DMS153 treated with DMSO at 0.1 percent for 48 hours (cell line): ENCODE measurements at regions not wholly inside any gene's neighbourhood (a gene's known extent, or its start where the extent isn't known, plus 50 kb on each side); places are given as distances from the start of the nearest gene placed in this dataset.

Experiments used
- DNase-seq: peaks from one replicate; lab custom pipeline; 2025; ENCODE audit not compliant: unreplicated experiment; lab: John Stamatoyannopoulos, UW

DNA sequence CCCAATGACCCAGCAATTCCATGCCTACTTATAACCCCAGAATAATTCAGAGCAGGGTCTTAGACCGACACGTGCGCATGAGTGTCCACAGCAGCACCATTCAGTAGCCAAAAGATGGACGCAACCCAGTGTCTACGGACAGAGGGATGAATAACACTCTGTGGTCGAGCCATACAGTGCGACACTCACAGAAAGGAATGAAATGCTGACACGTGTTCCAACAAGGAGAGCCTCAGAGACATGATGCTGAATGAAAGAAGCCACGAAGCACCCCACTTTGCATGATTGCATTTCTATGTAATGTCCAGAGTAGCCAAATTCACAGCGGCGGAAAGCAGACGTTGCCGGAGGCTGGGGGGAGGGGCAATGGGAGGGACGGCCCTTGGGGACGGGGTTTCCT lies 134.4 kb downstream of the CTTN start:
- no peak for DNase-seq

DNA sequence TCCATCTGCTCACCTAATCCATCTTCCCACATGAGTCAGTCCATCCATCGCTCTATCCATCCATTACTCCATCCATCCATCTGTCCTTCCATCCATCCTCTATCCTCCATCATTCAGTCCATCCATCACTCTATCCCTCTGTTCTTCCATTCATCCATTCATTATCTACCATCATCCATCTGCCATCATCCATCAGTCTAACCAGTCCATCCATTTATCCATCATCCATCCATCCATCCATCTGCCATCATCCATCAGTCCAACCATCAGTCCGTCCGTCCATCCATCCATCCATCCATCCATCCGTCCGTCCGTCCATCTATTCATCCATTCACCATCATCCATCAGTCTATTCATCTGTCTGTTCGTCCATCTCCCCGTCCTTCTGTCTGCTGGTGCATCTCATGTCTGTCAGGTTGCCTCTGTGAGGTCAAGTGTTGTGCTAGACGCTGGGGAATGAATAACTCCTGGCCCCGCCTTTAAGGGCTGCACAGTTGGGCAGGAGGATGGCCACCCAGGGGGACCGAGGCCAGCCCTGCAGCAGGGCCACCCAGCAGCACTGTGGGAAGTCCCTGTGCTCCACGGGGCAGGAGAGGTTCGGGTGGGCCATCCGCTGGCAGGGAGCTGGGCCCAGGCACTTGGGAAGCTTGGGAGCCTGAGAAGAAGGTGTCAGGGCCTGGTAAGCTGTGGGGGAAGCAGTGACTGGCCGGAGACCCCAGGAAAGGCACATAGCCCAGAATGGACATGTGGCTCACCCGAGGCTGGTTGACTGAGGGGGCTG lies 137.1 kb downstream of the CTTN start:
- no peak for DNase-seq

DNA sequence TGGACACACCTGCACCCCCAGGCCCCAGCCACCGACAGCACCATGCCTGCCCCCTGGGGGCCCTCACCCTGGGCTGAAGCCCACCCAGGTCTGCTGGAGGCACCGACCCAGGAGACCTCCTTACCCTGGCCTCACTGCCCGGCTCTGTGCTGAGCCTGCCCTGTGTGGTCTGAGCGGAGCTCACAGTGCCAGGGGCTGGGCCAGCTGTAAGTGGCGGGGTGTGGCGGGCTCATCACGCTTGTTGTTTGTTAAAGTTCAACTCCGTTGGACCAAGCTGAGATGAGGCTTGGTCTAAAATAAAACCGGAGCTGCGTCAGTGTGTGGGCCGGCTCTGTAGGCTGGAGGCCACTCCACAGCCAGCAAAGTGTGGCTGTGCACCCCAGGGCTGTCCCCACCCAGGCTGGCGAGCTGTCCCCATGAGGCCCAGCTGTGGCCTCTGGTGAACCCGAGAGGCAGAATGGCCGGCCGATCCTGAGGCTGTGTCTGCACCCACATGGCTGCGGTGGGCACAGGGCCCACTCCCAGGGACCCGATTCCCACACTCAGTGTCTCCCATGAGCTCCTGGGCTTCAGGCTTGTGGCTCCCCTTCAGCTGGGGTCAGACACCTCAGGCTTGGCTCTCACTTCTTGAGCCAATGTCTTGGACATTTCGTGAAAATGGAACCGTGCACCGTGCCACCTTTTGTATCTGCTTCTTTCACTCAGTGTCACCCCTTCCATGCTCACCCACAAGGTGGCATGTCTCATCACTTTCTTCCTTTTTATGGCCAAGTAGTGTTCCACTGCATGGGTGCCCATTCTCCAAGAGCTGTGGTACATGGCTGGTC lies 137.9 kb downstream of the CTTN start:
- no peak for DNase-seq

DNA sequence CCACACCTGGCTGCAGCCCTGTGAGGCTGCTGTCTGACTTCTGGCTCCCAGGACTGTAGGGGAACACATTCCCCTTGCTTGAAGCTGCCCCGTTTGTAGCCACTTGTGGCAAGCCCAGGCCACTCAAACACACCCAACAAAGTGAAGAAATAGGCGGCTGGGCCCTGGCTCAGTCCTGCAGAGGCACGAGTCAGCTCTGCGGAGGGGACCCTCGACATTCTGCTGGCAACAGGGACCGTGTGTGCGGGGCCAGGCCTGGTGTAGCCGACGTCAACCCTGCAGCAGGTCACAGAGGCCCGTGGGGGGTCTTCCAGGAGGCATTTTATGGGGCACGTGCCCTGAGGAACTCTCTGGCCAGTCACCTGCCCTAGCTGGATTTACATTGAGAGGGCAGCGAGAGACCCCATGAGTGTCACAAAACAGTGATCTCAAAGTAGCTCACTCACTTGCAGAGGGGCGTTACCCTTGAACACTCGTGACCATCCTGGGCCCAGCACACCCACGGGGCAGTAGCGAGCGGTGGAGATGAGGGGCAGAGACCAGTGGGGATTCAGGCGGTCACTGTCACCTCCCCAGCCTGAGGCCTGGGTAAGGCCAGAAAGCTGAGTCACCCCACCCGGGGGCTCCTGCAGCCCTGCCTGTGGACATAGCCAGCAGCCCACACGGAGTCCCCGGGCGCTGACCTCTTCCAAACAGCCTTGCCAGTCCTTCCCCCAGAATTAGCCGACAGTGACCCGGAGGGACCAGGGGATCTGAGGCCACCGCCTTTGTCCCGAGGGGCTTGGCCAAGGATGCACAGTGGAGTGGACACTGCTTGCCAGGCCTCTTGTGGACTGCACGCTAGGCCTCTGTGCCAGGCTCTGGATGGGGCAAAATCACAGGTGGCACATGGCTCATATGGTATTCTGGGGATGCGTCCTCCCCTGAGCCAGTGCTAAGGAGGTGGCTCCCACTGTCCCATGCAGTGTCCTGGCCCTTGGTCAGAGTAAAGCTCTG lies 139.5 kb downstream of the CTTN start:
- no peak for DNase-seq

DNA sequence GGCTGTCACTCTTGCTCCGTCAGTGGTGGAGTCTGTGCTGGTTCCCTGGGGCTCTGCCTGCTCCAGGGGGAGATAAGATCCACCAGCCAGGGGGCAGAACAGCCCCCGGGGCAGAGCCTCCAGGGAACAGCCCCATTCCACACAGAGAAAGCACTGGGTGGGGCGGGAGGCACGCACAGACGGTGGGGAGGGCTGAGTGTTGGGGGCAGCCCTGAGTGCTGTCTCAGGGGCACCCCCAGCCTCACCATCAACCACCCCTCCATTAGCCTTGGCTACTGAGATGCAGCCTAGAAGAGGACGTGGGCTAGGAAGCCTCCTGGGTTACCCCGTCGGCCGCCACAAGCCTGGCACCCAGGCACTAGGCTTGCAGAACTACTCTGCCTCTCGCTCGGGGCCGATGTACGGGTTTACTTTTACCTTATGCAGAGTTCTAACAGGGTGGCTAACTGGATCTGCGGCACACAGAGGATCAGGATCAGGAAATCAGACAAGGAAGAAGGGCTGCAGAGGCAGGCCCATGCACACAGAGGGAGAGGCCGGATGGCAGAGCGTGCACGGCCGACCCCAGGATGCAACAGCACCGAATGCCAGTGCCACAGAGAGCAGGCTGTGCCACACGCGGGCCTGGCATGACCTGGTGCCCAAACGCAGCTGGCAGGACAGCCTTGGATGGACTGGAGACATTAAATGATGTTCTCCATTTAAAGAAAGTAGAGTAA lies 140.5 kb downstream of the CTTN start:
- DNase-seq = no peak

DNA sequence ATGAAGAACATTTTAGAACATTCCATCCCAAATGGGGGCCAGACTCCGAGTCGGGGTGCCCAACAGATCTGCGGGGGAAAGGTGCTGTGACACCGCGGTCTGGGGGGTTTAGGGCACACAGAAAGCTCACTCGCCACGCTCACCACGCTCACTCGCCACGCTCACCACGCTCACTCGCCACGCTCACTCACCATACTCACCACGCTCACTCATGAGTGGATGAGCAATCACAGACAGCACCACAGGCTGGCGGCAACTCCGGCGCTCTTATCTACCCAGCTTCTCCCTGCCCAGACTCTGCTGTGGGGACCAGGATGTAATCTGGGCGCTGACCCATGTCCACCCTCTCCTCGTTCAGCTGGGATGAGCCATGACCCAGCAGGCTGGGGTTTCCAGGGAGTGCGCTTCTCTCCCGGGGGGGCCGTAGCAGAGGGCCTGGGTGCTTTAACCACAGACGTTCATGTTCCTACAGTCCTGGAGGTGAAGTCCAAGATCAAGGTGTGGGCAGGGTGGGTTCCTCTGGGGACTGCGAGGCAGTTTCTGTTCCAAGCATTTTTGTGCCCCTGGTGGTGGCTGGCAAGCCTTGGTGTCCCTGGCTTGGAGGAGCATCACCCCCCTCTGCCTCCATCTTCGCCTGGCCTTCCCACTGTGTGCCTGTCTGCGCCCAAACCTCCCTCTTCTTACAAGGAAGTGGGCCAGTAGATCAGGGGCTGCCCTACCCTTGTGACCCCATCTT lies 141.2 kb downstream of the CTTN start:
- no peak for DNase-seq

DNA sequence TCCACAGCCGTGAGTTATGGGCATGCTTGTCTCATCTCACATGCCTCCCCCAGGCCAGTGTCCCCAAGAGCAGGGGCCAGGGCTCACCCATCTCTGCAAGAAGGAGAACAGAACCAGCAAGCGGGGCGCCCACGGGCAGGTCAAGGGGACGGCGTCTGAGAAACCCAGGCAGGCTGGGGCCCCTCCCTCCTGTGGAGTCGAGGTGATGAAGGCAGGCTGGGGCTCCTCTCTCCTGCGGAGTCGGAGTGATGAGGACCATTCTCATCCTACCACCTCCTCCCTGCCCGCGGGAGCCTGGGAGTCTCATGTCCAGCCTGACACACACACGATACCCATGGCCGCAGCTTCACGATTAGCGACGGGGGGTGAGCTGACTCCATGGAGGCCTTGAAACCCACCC lies 141.9 kb downstream of the CTTN start:
- DNase-seq = no peak

DNA sequence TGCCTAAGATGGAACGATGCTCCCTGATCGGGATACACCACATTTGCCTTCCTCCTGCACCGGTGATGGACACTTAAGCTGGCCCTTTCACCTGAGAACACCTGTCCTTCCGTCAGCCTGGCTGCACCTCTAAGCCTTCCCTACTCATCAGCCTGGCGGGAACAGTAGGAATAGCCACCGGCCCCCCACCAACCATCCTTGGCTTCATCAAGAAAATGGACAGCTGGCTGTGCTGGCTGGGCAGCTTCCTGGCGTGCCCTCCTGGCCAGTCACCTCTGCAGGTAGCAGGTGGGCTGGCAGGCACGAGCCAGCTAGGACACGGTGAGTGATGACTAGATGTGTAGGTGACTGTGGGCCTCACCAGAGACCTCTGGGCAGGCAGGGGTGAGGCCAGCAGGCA lies 142.8 kb downstream of the CTTN start:
- no peak for DNase-seq

DNA sequence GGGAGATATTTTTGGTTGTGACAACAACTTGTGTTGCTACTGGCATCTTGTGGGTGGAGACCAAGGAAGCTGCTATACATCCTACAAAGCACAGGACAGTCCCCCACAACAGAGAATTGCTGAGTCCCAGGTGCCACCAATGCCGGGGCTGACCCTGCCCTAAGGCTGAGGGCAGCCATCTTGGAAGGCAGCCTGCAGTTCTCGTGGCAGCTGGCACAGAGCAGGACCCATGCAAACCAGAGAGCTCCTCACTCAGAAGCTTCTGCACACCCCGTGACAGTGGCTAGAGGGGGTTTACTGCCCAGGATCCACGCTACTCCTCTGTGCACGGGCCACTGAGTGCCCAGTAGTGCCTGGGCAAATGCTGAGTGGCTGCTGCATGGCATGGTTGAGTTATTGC lies 143.4 kb downstream of the CTTN start:
- DNase-seq = no peak

DNA sequence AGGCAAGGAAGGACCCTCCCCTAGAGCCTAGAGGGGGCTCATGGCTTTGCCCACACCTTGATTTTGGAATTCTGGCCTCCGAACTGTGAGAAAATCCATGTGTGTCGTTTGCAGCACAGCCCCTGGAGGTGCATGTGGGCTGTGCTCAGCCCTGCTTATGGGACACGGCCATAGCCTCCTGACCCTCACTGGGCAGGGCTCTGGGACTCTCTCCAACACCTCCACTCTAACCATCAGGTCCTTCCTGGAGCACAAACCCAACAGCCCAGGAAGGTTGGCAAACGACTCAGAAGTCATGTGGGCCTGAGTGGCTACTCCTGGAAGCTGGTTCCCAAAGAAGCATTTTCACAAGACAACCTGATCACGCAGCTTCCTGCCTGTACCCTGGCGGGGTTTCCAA lies 144.1 kb downstream of the CTTN start:
- DNase-seq = no peak

DNA sequence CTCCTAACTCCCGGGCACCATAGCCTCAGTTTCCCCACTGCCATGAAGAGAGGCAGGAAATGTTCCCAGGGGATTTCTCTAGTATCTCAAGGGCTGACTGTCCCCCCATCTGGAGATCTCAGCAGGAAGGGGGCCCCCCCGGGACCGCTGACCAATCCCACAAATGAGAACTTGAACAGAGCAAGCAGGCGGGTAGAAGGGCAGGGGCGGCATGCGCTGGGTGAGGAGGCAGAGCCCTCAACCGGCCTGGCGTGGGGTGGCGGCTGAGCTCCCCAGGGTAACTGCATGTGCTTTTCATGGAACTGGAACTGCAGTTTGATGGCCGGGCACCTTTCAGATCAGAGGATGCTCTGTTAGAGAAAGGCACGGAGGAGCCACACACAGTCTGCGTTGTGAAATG lies 144.5 kb downstream of the CTTN start:
- DNase-seq = no peak

DNA sequence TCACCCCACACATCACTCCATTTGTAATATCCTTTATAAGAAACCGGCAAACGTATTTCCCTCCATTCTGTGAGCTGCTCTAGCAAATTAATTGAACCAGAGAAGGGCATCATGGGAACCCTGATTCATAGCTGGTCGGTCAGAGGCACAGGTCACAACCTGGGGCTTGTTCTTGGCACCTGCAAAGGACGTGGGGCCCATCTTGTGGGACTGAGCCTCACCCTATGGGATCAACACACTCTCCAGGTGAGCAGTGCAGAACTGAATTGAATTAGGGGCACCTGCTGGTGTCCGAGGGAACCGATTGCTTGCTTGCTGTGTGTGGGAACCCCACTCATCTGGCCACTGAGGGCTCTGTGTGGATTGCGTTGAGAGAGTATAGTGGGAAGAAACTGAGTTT lies 145.3 kb downstream of the CTTN start:
- DNase-seq = no peak

DNA sequence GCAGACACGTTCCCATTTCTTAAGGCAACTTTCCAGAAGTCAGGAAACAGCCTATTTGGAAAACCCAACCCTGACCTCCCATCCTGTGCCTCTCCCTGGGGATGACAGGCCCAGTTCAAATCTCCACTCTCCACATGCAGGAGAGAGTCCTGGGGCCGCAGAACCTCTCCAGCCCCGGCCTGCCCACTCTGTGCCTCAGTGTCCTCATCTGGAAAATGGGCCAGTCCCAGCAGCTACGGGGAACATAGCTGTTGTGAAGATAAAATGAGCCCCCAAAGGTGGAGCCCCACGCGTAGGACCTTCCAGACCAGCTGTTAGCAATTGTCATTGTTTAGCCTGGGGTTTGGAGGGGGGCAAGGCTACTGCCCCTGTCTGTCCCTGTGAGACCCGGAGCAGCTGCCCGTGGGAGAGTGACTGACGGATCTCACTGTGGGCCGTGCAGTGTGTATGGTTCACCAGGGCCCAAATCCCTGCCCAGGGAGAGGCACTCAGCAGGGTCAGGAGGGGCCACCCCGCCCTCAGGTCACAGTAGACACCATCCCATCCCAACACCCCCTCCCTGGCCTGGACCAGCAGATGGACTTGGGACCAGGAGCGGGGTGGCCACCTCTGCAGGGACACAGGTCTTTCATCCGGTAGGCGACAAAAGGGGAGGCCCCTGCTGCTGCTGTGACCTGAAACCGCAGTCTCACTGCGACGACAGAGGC lies 145.9 kb downstream of the CTTN start:
- DNase-seq = no peak

DNA sequence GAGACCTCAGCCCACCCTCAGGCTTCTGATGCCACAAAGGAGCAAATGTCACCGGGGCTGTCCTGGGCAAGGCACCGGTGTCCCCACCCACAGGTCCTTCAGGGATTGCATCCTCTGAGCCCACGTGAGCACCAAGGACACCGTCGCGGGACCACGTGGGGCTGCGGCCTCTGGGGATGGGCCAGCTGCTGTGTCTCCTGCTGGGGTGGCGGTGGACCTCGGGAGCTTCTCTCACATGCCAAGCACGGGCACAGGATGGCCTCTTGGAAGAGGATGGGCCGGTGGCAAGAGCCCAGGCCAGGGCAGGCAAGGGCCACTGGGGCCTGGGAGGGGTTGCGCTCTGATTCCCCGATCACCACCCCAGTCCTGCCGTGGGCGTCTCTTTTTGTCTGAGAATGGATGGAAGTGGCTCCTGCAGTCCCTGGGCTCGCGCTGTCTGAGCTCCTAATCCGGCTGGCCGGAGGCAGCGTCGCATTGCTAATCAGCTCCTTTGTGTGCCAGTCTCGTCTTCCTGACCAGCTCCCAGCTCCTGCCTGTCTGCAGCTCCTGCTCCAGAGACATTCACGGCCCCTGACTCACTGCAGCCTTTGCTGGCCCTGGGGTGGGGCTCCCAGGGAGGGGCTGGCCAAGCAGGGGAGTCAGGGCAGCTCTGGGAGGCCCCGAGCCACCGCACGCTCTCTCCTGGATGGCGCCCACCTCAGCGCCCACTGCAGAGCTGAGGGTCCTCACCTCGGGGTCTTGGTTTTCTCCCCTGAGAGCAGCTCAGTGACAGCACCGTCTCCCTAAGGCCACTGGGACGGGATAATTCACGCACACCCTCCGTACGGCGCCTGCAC lies 146.7 kb downstream of the CTTN start:
- DNase-seq = no peak

DNA sequence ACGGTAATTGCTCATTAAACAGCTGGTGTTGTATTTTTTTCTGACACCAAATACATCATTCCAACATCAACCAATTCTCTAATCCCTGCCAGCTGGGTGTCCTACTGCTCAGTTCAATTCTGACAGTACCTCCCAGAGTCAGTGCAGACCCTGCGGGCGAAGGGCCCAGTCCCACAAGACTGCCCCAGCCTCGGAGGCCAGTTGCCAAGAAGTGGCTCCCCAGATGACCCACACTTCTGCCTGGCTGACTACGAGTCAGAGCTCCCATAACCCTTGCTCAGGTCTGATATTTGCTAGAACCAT lies 147.2 kb downstream of the CTTN start:
- no peak for DNase-seq

DNA sequence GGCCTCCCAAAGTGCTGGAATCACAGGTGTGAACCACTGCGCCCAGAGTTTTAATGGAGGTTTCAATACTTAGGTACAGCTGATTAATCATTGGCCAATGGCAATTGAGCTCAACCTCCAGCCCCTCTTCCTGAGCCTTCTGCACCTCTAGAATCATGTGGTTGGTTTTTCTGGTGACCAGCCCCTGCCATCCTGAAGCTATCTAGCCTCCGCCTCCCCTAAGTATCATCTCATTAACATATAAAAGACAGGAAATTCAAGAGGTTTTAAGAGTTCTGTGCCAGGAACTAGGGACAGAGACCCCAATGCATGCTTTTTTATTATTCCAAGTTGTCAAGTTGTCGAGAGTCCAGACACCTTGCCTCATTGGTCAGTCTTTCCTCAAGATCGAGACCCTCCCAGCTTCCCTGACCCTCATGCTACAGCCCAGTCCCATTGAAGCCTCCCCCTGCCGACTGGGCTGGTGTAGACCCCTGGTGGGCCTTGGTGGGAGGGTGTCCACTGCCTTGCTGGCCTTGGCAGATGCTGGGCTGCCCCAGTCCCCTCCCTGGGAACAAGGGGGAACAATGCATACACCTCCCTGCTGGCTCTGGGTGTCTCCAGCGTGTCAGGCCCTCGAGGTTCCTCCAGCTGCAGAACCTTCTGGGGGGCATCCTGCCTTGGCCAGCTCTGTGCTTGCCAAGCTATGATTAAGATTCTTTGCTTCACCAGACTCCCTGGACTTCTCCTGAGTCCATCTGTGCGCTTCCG lies 148.0 kb downstream of the CTTN start:
- DNase-seq = no peak

DNA sequence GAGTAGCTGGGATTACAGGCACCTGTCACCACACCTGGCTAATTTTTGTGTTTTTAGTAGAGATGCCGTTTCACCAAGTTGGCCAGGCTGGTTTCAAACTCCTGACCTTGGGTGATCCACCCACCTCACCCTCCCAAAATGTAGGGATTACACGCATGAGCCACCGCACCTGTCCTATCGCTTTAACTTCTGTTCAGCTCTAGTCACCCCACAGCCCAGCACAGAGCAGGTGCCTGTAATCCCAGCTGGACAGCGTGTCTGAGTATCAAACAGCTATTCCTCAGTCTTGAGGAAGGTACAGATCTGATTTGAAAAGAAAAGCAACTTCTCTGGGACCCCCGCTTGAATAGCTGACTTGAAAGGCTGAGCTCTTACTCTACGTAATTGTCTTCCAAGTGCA lies 149.1 kb downstream of the CTTN start:
- no peak for DNase-seq
